Mesendoderm (in vitro differentiated cells): ENCODE measurements at regions not wholly inside any gene's neighbourhood (a gene's known extent, or its start where the extent isn't known, plus 50 kb on each side); places are given as distances from the start of the nearest gene placed in this dataset.

ENCODE experiments used
- DNase-seq: peaks from one replicate; pipeline ENCODE4 v3.0.0; 2013
- H2AK5ac ChIP-seq: 2 replicates; pipeline ENCODE4 v1.6.1; 2013; ENCODE audit warnings: low read length, inconsistent platforms
- H2BK120ac ChIP-seq: 2 replicates; pipeline ENCODE4 v1.6.1; 2013; ENCODE audit warnings: low read depth, mild to moderate bottlenecking, low read length, moderate library complexity, mixed read lengths
- H2BK15ac ChIP-seq: replicated peaks from 2 replicates; pipeline ENCODE4 v1.6.1; 2013; ENCODE audit warnings: low read depth, mild to moderate bottlenecking, moderate library complexity
- H2BK5ac ChIP-seq: 2 replicates; pipeline ENCODE4 v1.6.1; 2013; ENCODE audit warnings: low read length, inconsistent platforms
- H3K18ac ChIP-seq: 2 replicates; pipeline ENCODE4 v1.6.1; 2013; ENCODE audit warnings: mild to moderate bottlenecking, low read length, mixed read lengths
- H3K23ac ChIP-seq: one replicate; pipeline ENCODE4 v1.6.1; 2013; ENCODE audit warnings: low read length
- H3K27ac ChIP-seq: 2 replicates; pipeline ENCODE4 v1.5.1; 2013; ENCODE audit warnings: low read depth, mild to moderate bottlenecking, inconsistent platforms, low read length, moderate library complexity
- H3K27me3 ChIP-seq: 2 replicates; pipeline ENCODE4 v1.6.1; 2013; ENCODE audit warnings: low read length, control low read depth, mild to moderate bottlenecking, inconsistent platforms; ENCODE audit not compliant: insufficient read depth, poor library complexity
- H3K36me3 ChIP-seq: 2 replicates; pipeline ENCODE4 v1.6.1; 2013; ENCODE audit warnings: low read length, inconsistent platforms; ENCODE audit not compliant: control insufficient read depth, insufficient read depth
- H3K4ac ChIP-seq: one replicate; pipeline ENCODE4 v1.6.1; 2013; ENCODE audit warnings: low read depth, mild to moderate bottlenecking, low read length, moderate library complexity
- H3K4me1 ChIP-seq: 2 replicates; pipeline ENCODE4 v1.6.1; 2013; ENCODE audit warnings: low read depth, low read length, inconsistent platforms; ENCODE audit not compliant: control insufficient read depth
- H3K4me2 ChIP-seq: 2 replicates; pipeline ENCODE4 v1.6.1; 2013; ENCODE audit warnings: low read length
- H3K4me3 ChIP-seq: 2 replicates; pipeline ENCODE4 v1.5.1; 2013; ENCODE audit warnings: mild to moderate bottlenecking, low read length
- H3K56ac ChIP-seq: one replicate; pipeline ENCODE4 v1.6.1; 2013; ENCODE audit warnings: low read length
- H3K79me1 ChIP-seq: 2 replicates; pipeline ENCODE4 v1.6.1; 2013; ENCODE audit warnings: low read length, inconsistent platforms
- H3K79me2 ChIP-seq: 2 replicates; pipeline ENCODE4 v1.6.1; 2013; ENCODE audit warnings: mild to moderate bottlenecking, low read length; ENCODE audit not compliant: control insufficient read depth, insufficient read depth
- H3K9ac ChIP-seq: 2 replicates; pipeline ENCODE4 v1.6.1; 2013; ENCODE audit warnings: low read length, inconsistent platforms
- H4K5ac ChIP-seq: one replicate; pipeline ENCODE4 v1.6.1; 2013; ENCODE audit warnings: low read length
- H4K8ac ChIP-seq: one replicate; pipeline ENCODE4 v1.6.1; 2013; ENCODE audit warnings: low read depth, mild to moderate bottlenecking, control low read depth, low read length, moderate library complexity
- WGBS: extraction: QIAGEN DNeasy Blood & Tissue Kit; methylation state at CpG from one replicate; pipeline ENCODE4 v1.1.7; 2013; ENCODE audit warnings: low lambda C conversion rate, missing lambda C conversion rate; ENCODE audit not compliant: insufficient coverage; ENCODE audit errors: extremely low coverage; 5-methylcytosine and 5-hydroxymethylcytosine counted together

DNA sequence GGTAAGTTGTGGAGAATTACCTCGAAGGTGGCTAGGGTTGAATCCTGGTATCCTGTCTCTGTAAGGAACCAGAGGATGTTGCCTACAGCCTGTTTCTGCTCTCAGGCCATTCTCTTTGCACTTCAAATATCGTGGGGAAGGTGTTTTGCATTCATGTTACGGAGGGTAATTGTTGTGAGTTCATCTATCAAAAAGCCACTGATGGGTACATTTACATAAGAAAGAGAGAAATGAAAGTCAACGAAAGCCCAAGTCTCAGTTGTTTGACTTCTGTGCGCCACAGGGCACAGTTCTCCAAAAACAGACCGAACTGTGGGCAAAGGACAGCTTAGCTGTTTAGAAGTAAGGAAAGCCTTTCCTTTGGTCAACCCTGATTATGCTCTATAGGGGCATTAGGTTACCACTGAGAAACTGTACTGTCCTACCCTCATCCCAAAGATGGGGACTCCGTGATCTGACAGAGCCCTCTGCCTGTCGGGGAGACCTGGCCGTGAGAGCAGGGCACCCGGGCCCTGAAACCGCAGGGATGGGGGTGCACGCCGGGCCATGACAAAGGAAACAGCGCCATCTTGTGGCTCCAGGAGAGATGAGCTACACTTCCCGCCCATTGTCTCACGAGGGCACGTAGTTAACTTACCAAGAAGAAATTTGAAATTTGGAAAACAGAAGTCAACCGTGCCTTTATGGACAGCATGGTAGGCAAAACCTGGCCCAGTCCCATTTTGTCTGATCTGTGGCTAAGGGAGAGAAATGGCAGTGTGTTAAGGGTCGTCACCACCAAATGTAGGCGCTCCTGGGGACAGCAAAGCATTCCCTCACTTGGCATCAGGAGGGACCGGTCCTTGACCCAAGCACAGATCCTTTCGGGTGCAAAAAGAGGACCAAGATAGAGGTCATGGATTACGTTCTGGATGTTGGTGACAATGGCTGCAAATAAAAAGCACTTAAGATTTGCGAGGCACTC lies 74.5 kb upstream of the DYNLRB2 start:
- no peak overlapping the region for H2BK15ac ChIP-seq
- H3K4ac ChIP-seq: no peak overlapping the region
- H3K4me1 ChIP-seq: no peaks in the 10 kb centered on the region
- no peak overlapping the region for H2BK5ac ChIP-seq
- H3K79me1 ChIP-seq: no peaks in the 10 kb centered on the region
- H4K8ac ChIP-seq: no peak overlapping the region
- no peak overlapping the region for H3K27ac ChIP-seq
- H4K5ac ChIP-seq: no peak overlapping the region
- no peaks in the 10 kb centered on the region for H3K27me3 ChIP-seq
- no peak overlapping the region for H3K9ac ChIP-seq
- no peak overlapping the region for H2BK120ac ChIP-seq
- H3K79me2 ChIP-seq: no peaks in the 10 kb centered on the region
- no peak overlapping the region for H3K18ac ChIP-seq
- H3K36me3 ChIP-seq: no peaks in the 10 kb centered on the region
- no peak overlapping the region for H3K56ac ChIP-seq
- no peak overlapping the region for H3K23ac ChIP-seq
- no peak overlapping the region for H3K4me2 ChIP-seq
- WGBS: no CpG with 5 or more reads among the region's 24 CpGs
- H3K4me3 ChIP-seq: no peak overlapping the region
- no peak overlapping the region for H2AK5ac ChIP-seq
- DNase-seq: peak; percentile 71

DNA sequence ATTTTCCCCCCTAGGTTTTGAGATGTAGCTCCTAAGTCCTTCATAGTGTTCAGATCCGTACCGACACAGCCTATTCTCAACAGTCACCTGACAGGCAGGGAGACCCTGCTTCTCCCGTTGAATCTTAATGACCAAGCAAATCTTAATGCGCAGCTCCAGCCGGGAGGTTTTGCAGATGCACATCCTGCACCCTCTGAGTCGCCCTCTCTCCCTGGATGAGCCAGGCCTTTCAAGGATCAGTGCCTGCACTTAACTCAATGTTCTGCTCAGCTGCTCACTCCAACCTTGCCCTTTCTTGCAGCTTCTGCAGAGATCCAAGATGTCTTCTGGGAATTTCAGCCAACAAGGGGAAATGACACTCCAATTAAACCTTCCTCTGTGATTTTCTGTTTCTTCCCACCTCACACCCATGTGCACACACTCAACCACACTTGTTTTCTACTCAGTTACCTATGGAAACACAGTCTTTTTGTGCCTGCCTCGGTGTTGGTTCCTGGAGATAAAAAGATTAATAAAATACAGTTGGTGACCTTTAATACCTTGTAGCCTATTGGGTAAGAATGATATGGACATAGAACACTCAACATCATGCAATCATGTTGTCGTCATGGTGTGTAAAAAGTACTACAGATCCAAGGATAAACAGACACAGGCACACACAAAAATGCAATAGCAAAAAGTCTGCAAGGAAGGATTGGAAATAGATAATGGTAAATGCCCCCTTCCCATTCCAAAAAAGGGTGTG lies 76.9 kb upstream of the DYNLRB2 start:
- no peak overlapping the region for H2BK120ac ChIP-seq
- no peak overlapping the region for H3K23ac ChIP-seq
- no peak overlapping the region for H4K8ac ChIP-seq
- H3K9ac ChIP-seq: no peak overlapping the region
- WGBS: no CpG with 5 or more reads among the region's 8 CpGs
- H3K79me1 ChIP-seq: no peaks in the 10 kb centered on the region
- H3K18ac ChIP-seq: no peak overlapping the region
- no peak overlapping the region for H3K27ac ChIP-seq
- H3K4me2 ChIP-seq: no peak overlapping the region
- no peak overlapping the region for H2BK5ac ChIP-seq
- H3K79me2 ChIP-seq: no peaks in the 10 kb centered on the region
- no peak for DNase-seq
- H2BK15ac ChIP-seq: no peak overlapping the region
- no peak overlapping the region for H2AK5ac ChIP-seq
- H3K56ac ChIP-seq: no peak overlapping the region
- H3K4me3 ChIP-seq: no peak overlapping the region
- no peaks in the 10 kb centered on the region for H3K27me3 ChIP-seq
- H3K4me1 ChIP-seq: no peaks in the 10 kb centered on the region
- no peaks in the 10 kb centered on the region for H3K36me3 ChIP-seq
- H4K5ac ChIP-seq: no peak overlapping the region
- no peak overlapping the region for H3K4ac ChIP-seq

DNA sequence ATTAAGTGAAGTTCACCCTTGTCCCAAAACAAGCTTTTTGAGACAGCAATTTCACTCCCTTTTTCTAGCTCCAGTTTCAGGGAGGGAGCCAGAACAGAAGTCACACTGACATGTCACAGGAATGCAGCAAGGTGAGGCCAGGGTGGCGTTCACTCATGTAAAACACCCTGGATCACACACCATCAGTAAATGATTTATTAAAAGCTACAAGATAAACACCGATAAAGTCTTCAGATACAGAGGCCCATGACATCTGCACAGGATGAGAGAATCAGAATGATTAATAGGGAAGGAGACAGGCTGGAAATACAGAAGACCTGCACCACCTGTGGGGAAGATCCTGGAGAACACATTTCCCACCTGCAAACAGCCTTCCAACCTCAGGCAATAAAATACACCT lies 77.5 kb upstream of the DYNLRB2 start:
- Histone ChIP-seq H4K8ac (no peak overlapping the region), H3K23ac (no peak overlapping the region), H3K36me3 (no peaks in the 10 kb centered on the region), H3K9ac (no peak overlapping the region), H2BK120ac (no peak overlapping the region), H3K27me3 (no peaks in the 10 kb centered on the region), H3K79me1 (no peaks in the 10 kb centered on the region), H3K4me3 (no peak overlapping the region), H3K4ac (no peak overlapping the region), H4K5ac (no peak overlapping the region), H3K4me1 (no peaks in the 10 kb centered on the region), H3K4me2 (no peak overlapping the region), H2AK5ac (no peak overlapping the region), H3K79me2 (no peaks in the 10 kb centered on the region), H2BK15ac (no peak overlapping the region), H3K56ac (no peak overlapping the region), H2BK5ac (no peak overlapping the region), H3K18ac (no peak overlapping the region), H3K27ac (no peak overlapping the region)
- no CpG with 5 or more reads among the region's 2 CpGs for WGBS
- DNase-seq: no peak

DNA sequence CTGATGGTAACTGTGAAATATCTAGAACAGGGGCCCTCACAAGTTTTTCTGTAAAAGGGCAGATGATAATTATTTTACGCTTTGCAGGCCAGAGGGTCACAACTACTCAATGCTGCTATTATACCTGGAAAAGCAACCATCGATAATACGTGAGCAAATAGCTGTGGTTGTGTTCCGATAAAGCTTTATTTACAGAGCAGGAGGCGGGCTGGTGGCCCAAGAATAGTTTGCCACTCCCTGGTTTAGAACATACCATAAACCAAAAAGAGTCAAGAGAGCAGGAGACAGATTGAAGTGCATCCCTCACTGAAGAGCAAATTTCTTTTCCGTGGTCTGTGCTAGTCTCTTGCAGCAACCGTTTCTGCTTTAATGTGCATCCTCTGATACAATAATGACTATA lies 77.9 kb upstream of the DYNLRB2 start:
- no peak for DNase-seq
- H2AK5ac ChIP-seq: no peak overlapping the region
- H3K36me3 ChIP-seq: no peaks in the 10 kb centered on the region
- no peak overlapping the region for H3K27ac ChIP-seq
- no peak overlapping the region for H2BK5ac ChIP-seq
- no peaks in the 10 kb centered on the region for H3K27me3 ChIP-seq
- no CpG with 5 or more reads among the region's 7 CpGs for whole genome bisulfite sequencing
- no peak overlapping the region for H4K5ac ChIP-seq
- H3K4me3 ChIP-seq: no peak overlapping the region
- no peak overlapping the region for H4K8ac ChIP-seq
- H3K9ac ChIP-seq: no peak overlapping the region
- H3K79me2 ChIP-seq: no peaks in the 10 kb centered on the region
- H3K4ac ChIP-seq: no peak overlapping the region
- no peak overlapping the region for H2BK15ac ChIP-seq
- H3K79me1 ChIP-seq: no peaks in the 10 kb centered on the region
- H3K23ac ChIP-seq: no peak overlapping the region
- H3K18ac ChIP-seq: no peak overlapping the region
- no peak overlapping the region for H3K4me2 ChIP-seq
- H3K4me1 ChIP-seq: no peaks in the 10 kb centered on the region
- no peak overlapping the region for H2BK120ac ChIP-seq
- no peak overlapping the region for H3K56ac ChIP-seq

- H3K27ac ChIP-seq: no peak overlapping the region
- no CpG with 5 or more reads among the region's 1 CpG for WGBS
- H3K79me2 ChIP-seq: no peaks in the 10 kb centered on the region
- no peak overlapping the region for H2BK120ac ChIP-seq
- no peak overlapping the region for H4K8ac ChIP-seq
- no peak overlapping the region for H2BK5ac ChIP-seq
- H3K4ac ChIP-seq: no peak overlapping the region
- no peak overlapping the region for H3K4me3 ChIP-seq
- no peaks in the 10 kb centered on the region for H3K79me1 ChIP-seq
- H3K9ac ChIP-seq: no peak overlapping the region
- H3K18ac ChIP-seq: no peak overlapping the region
- no peaks in the 10 kb centered on the region for H3K36me3 ChIP-seq
- no peak overlapping the region for H3K56ac ChIP-seq
- no peak overlapping the region for H3K4me2 ChIP-seq
- H3K23ac ChIP-seq: no peak overlapping the region
- no peak for DNase-seq
- no peaks in the 10 kb centered on the region for H3K4me1 ChIP-seq
- no peak overlapping the region for H2AK5ac ChIP-seq
- no peak overlapping the region for H2BK15ac ChIP-seq
- H4K5ac ChIP-seq: no peak overlapping the region
- no peaks in the 10 kb centered on the region for H3K27me3 ChIP-seq
These were observed 79.8 kb upstream of the DYNLRB2 start for GRCh38 chr16:80460988-80461387.
